ENCODE measurements at regions not wholly inside any gene's neighbourhood (a gene's known extent, or its start where the extent isn't known, plus 50 kb on each side); places are given as distances from the start of the nearest gene placed in this dataset.

DNA sequence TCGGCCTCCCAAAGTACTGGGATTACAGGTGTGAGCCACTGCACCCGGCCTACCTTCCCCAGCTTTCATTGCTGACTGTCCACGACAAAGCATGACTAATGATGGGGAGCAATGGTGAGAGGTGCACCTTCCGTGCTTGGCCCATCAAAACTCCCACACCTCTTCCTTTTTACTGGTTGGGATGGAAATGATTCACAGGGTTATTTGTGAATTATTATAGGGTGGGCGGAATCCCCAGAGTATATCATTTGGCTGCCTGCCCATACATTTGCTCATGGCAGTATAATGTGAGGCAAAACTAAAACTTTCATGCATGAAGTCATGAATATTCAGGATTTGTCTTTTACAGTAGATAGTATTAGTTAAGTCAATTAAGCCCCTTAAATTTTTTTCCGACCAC, 334.2 kb upstream of the NETO1 start:
- no peaks in the 10 kb centered on the region for H3K9me3 ChIP-seq (ENCODE audit: control insufficient read depth, insufficient read depth, low read length)
- no peak overlapping the region for H3K4me3 ChIP-seq (ENCODE audit: low read depth, low read length)
- POLR2A ChIA-PET: no interaction called here
- CTCF ChIA-PET: no interaction called here
- no peak overlapping the region for H3K27ac ChIP-seq (ENCODE audit: low read depth, low read length)
- DNase-seq (ENCODE audit: low read depth, low spot score): peak; percentile 3
- H3K27me3 ChIP-seq (ENCODE audit: control insufficient read depth, insufficient read depth, low read length): no peaks in the 10 kb centered on the region
- TF ChIP-seq, protein P1, sequence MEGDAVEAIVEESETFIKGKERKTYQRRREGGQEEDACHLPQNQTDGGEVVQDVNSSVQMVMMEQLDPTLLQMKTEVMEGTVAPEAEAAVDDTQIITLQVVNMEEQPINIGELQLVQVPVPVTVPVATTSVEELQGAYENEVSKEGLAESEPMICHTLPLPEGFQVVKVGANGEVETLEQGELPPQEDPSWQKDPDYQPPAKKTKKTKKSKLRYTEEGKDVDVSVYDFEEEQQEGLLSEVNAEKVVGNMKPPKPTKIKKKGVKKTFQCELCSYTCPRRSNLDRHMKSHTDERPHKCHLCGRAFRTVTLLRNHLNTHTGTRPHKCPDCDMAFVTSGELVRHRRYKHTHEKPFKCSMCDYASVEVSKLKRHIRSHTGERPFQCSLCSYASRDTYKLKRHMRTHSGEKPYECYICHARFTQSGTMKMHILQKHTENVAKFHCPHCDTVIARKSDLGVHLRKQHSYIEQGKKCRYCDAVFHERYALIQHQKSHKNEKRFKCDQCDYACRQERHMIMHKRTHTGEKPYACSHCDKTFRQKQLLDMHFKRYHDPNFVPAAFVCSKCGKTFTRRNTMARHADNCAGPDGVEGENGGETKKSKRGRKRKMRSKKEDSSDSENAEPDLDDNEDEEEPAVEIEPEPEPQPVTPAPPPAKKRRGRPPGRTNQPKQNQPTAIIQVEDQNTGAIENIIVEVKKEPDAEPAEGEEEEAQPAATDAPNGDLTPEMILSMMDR (IDR thresholded peaks at IDR 0.05; ENCODE audit: low read depth, low read length): no peak

DNA sequence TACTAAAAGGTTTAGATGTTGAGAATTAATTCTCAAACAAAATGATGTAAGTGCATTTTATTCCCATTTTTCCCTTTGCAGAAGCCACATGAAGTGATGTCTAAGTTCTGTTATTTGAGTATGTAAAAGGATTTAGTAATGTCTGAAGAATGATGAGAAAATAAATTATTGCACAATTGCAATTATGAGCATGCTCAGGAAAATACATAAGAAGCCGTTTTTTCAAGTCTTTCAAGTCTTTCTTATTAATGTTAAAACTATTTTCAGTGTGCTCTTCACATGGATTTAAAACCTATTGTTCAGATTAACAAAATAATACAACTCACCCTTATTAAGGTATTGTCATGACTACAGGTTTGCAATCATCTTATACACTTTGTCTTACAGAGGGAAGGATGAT, 331.4 kb upstream of the NETO1 start:
- Histone ChIP-seq H3K27me3 (ENCODE audit: control insufficient read depth, insufficient read depth, low read length) (no peaks in the 10 kb centered on the region), H3K4me3 (ENCODE audit: low read depth, low read length) (no peak overlapping the region), H3K9me3 (ENCODE audit: control insufficient read depth, insufficient read depth, low read length) (no peaks in the 10 kb centered on the region), H3K27ac (ENCODE audit: low read depth, low read length) (no peak overlapping the region)
- ChIA-PET POLR2A (no interaction called here), CTCF (no interaction called here)
- DNase-seq (ENCODE audit: low read depth, low spot score): peak; percentile 11
- TF ChIP-seq, protein P1 (IDR thresholded peaks at IDR 0.05; ENCODE audit: low read depth, low read length): no peak

DNA sequence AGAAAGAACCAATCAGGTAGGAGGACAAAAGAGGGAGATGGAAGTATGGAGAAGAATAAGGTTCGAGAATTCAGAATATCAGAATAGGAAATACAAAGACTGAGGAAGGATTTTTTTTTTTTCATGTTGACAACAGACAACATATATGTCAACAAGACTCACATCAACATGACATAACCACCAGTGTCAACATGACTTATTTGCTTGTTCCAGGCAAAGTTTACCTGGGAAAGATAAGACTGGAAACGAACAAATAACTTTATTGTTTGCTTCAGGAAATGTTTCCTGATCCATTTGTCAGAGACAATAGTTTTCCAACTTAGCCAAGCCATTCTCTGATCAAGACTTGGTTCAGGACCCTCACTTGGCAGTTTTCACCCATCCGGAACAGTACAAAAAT, 321.9 kb upstream of the NETO1 start:
- ChIA-PET CTCF (no interaction called here), POLR2A (no interaction called here)
- H3K9me3 ChIP-seq (ENCODE audit: control insufficient read depth, insufficient read depth, low read length): no peaks in the 10 kb centered on the region
- no peak overlapping the region for H3K27ac ChIP-seq (ENCODE audit: low read depth, low read length)
- no peak overlapping the region for H3K4me3 ChIP-seq (ENCODE audit: low read depth, low read length)
- no peaks in the 10 kb centered on the region for H3K27me3 ChIP-seq (ENCODE audit: control insufficient read depth, insufficient read depth, low read length)
- no peak for DNase-seq (ENCODE audit: low read depth, low spot score)
- TF ChIP-seq, protein P1 (IDR thresholded peaks at IDR 0.05; ENCODE audit: low read depth, low read length): no peak

DNA sequence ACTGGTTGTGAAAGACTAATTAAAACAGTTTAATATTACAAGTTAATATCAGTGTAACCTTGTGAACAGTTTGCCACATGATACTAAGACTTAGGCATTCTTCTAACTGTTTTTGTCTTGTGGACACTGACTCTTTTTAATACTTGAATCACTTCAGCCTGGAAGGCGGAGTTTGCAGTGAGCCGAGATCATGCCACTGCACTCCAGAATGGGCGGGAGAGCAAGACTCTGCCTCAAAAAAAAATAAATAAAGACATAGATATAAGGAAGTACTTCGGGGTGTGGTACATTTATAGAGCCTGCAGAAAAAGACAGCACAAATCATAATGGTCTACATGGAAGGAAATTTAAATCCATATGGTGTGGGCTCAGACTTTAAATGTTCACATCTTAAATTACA, 300.4 kb upstream of the NETO1 start:
- H3K4me3 ChIP-seq (ENCODE audit: low read depth, low read length): no peak overlapping the region
- no peaks in the 10 kb centered on the region for H3K27me3 ChIP-seq (ENCODE audit: control insufficient read depth, insufficient read depth, low read length)
- ChIA-PET POLR2A (no interaction called here), CTCF (no interaction called here)
- no peaks in the 10 kb centered on the region for H3K9me3 ChIP-seq (ENCODE audit: control insufficient read depth, insufficient read depth, low read length)
- DNase-seq (ENCODE audit: low read depth, low spot score): no peak
- no peak overlapping the region for H3K27ac ChIP-seq (ENCODE audit: low read depth, low read length)
- TF ChIP-seq, protein P1 (IDR thresholded peaks at IDR 0.05; ENCODE audit: low read depth, low read length): no peak

DNA sequence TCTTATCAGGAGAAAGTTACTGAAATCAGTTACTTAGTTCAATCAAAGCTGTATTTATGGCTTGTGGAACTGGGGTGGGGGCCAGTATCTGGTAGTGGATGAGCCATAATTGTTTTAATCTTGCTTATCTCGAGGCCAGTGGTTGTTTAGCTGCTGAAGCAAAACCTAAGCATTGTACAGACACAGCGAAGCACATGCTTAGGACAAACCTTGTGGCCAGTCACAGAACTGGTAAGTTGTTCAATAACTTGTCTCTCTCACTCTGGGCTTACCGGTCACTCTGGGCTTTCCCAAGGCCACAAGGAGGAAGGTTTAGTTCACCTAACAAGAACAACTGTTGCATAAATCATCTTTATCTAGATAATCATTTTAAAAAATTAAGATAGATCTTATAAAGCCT, 296.6 kb upstream of the NETO1 start:
- CTCF ChIA-PET: no interaction called here
- POLR2A ChIA-PET: no interaction called here
- Histone ChIP-seq H3K27me3 (ENCODE audit: control insufficient read depth, insufficient read depth, low read length) (no peaks in the 10 kb centered on the region), H3K27ac (ENCODE audit: low read depth, low read length) (no peak overlapping the region), H3K4me3 (ENCODE audit: low read depth, low read length) (no peak overlapping the region), H3K9me3 (ENCODE audit: control insufficient read depth, insufficient read depth, low read length) (no peaks in the 10 kb centered on the region)
- TF ChIP-seq, protein P1 (IDR thresholded peaks at IDR 0.05; ENCODE audit: low read depth, low read length): no peak
- no peak for DNase-seq (ENCODE audit: low read depth, low spot score)
